Ishikawa (cell line): ENCODE measurements at regions not wholly inside any gene's neighbourhood (a gene's known extent, or its start where the extent isn't known, plus 50 kb on each side); places are given as distances from the start of the nearest gene placed in this dataset.
A peak's percentile ranks its signal among the peaks of the same experiment; 100 is the strongest.

Experiments
- CEBPB ChIP-seq: IDR thresholded peaks from 2 replicates; pipeline ENCODE4 v1.6.1; 2012
- CREB1 ChIP-seq: IDR thresholded peaks from 2 replicates; pipeline ENCODE4 v1.6.1; 2012; ENCODE audit warnings: low read depth
- EGR1 ChIP-seq: IDR thresholded peaks from 2 replicates; pipeline ENCODE4 v1.6.1; 2012
- EP300 ChIP-seq: IDR thresholded peaks from 2 replicates; pipeline ENCODE4 v1.6.1; 2012; ENCODE audit warnings: borderline replicate concordance
- FOXM1 ChIP-seq: IDR thresholded peaks from 2 replicates; pipeline ENCODE4 v1.6.1; 2012; ENCODE audit warnings: low read depth, borderline replicate concordance
- NFIC ChIP-seq: IDR thresholded peaks from 2 replicates; pipeline ENCODE4 v1.6.1; 2012
- RAD21 ChIP-seq: IDR thresholded peaks from 2 replicates; pipeline ENCODE4 v1.6.1; 2012; ENCODE audit warnings: low read depth
- REST ChIP-seq: IDR thresholded peaks from 2 replicates; pipeline ENCODE4 v1.6.1; 2012; ENCODE audit warnings: low read depth, mild to moderate bottlenecking
- TAF1 ChIP-seq: IDR thresholded peaks from 2 replicates; pipeline ENCODE4 v1.6.1; 2012; ENCODE audit warnings: low read depth, mild to moderate bottlenecking
- TCF12 ChIP-seq: IDR thresholded peaks from 2 replicates; pipeline ENCODE4 v1.6.1; 2012; ENCODE audit warnings: low read depth
- TEAD4 ChIP-seq: IDR thresholded peaks from 2 replicates; pipeline ENCODE4 v1.6.1; 2012
- USF1 ChIP-seq: IDR thresholded peaks from 2 replicates; pipeline ENCODE4 v1.6.1; 2012
- YY1 ChIP-seq: IDR thresholded peaks from 2 replicates; pipeline ENCODE4 v1.6.1; 2012; ENCODE audit warnings: low read depth
- ZBTB7A ChIP-seq: IDR thresholded peaks from 2 replicates; pipeline ENCODE4 v1.6.1; 2012; ENCODE audit warnings: low read depth
- TF ChIP-seq, protein P1 (sequence below): IDR thresholded peaks from 2 replicates; pipeline ENCODE4 v1.6.1; 2012

DNA sequence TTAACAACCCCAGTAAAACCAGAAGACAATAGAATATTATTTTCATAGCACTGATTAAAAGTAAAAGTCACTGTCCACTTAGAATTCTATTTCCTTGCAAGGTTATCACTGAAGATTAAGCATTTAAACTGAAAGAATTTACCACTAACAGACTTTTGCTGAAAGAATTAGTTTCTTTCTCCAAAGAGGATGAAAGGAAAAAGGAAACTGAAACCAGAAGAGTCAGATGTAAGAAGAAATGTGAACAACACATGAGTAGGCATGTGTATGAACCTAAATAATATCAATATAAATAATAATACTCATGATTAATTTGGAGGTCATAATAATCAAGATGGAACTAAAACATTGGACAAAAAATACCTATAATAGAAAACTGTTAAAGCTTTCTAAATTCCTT is 82.4 kb upstream of the KLHL29 start:
- TF ChIP-seq TEAD4 (no peak), EGR1 (no peak), CREB1 (no peak), ZBTB7A (no peak), RAD21 (no peak), REST (no peak), TAF1 (no peak), USF1 (no peak), TCF12 (no peak), YY1 (no peak), FOXM1 (no peak)
- TF ChIP-seq, protein P1, sequence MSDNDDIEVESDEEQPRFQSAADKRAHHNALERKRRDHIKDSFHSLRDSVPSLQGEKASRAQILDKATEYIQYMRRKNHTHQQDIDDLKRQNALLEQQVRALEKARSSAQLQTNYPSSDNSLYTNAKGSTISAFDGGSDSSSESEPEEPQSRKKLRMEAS, result no peak

DNA sequence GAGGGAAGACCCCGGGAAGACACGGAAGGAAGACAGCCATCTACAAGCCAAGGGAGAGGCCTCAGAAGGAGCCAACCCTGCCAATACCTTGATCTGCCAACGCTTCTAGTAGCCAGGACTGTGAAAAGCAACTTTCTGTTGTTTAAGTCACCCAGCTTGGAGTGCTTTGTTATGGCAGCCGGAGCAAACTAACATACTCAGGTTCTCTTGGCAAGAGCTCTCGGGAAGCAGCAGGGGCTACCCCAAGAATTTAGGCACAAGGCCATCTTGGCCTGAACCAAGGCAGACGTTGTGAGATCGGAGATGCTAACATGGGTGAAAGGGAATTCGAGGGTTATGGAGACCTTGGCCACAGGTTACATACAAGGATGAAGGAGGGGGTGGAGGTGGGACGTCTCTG is 78.6 kb upstream of the KLHL29 start:
- TF ChIP-seq CREB1, result no peak
- TF ChIP-seq REST, result no peak
- TF ChIP-seq NFIC, result no peak
- TF ChIP-seq TEAD4, result no peak
- TF ChIP-seq, protein P1, result no peak
- TF ChIP-seq TAF1, result no peak
- TF ChIP-seq EP300, result no peak
- TF ChIP-seq CEBPB, result no peak
- TF ChIP-seq EGR1, result no peak

GRCh38 chr2:23311186-23311585 is 73.8 kb upstream of the KLHL29 start:
- TF ChIP-seq FOXM1, result no peak
- no peak for TF ChIP-seq TAF1
- no peak for TF ChIP-seq RAD21

DNA sequence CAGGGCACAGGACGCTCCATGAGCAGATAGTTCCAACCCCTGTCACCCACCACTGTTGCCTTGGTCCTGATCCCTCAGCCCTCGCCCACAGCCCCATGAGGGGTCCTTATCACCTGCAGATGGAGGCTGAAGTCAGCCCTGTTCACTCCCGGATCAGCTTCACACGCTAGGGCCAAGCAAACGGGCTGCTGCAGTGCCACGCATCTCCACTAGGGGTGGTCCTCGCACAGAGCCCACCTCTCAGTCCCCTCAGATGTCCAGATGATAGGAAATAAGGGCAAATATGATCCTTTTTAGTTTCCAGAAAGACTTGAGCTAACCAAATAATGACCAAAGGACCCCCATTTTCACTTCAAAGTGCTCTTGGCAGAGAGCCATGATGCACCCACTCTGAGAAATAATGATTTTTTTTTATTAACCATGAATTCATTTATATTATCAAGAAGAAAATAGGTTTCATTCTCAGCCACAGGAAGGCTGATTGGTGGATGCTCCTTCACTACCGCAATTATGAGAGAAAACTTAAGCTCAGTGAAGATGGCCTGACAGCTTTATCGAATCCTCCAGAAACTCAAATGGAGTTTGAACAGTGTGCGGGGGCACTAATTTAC is 71.9 kb upstream of the KLHL29 start:
- no peak for TF ChIP-seq TCF12
- TF ChIP-seq EGR1, result no peak
- peak; percentile 57 for TF ChIP-seq RAD21

- TF ChIP-seq TCF12 (no peak), TEAD4 (no peak), YY1 (no peak), FOXM1 (no peak), RAD21 (no peak), EGR1 (no peak), ZBTB7A (no peak), CEBPB (no peak), REST (no peak), NFIC (no peak), CREB1 (no peak), TAF1 (no peak), EP300 (no peak), USF1 (no peak)
- TF ChIP-seq, protein P1, result no peak
Observed at GRCh38 chr2:23314687-23315086, 70.3 kb upstream of the KLHL29 start.
